Panc1 (cell line): ENCODE measurements at regions not wholly inside any gene's neighbourhood (a gene's known extent, or its start where the extent isn't known, plus 50 kb on each side); places are given as distances from the start of the nearest gene placed in this dataset.

Source experiments
- ATAC-seq: fragments of 200-7000 bp; cut with Tn5 transposase; 2 replicates; pipeline ENCODE4 v1.9.1; 2020; ENCODE audit warnings: mild to moderate bottlenecking, moderate library complexity
- BruUV-seq: library from RNA; stranded (reverse); fragments of 400-500 nt; replicated peaks from 2 replicates; lab custom pipeline; 2021; lab: Mats Ljungman, UMichigan
- CTCF ChIA-PET: fragments of 300-600 bp; sonication (Branson Sonifier 250); formaldehyde crosslinking; loops from one replicate; lab custom pipeline; 2022; ENCODE audit warnings: antibody characterized with exemption; lab: Charles Lee
- POLR2A ChIA-PET: fragments of 300-600 bp; sonication (Branson Sonifier 250); formaldehyde crosslinking; loops from one replicate; lab custom pipeline; 2022; ENCODE audit warnings: antibody characterized with exemption; lab: Charles Lee
- DNase-seq: peaks from one replicate; pipeline ENCODE4 v3.0.0-alpha.2; 2010; ENCODE audit warnings: low read depth, low spot score
- H3K27ac ChIP-seq: 2 replicates; pipeline ENCODE4 v1.5.1; 2011; ENCODE audit warnings: mild to moderate bottlenecking, low read length, inconsistent platforms
- H3K27me3 ChIP-seq: fragments of 200-500 bp; sonication (Bioruptor generic); 2 replicates; pipeline ENCODE4 v1.6.0; 2014; ENCODE audit warnings: low read length, inconsistent platforms; ENCODE audit not compliant: control insufficient read depth, insufficient read depth
- H3K36me3 ChIP-seq: fragments of 200-500 bp; sonication (Bioruptor generic); 2 replicates; pipeline ENCODE4 v1.5.1; 2014; ENCODE audit warnings: inconsistent platforms, mild to moderate bottlenecking, low read length, moderate library complexity; ENCODE audit not compliant: control insufficient read depth, insufficient read depth
- H3K4me1 ChIP-seq: 2 replicates; pipeline ENCODE4 v1.5.1; 2011; ENCODE audit warnings: inconsistent platforms, mild to moderate bottlenecking, low read length, moderate library complexity; ENCODE audit not compliant: control insufficient read depth, insufficient read depth
- H3K4me3 ChIP-seq, 2 experiments: 2 replicates each; pipeline ENCODE4 v1.5.1; 2011 to 2012; ENCODE audit warnings: low read depth in 2 of 2, low read length in 2 of 2, mild to moderate bottlenecking in 2 of 2, inconsistent platforms in 1 of 2, moderate library complexity in 1 of 2
- H3K9me3 ChIP-seq: fragments of 200-500 bp; sonication (Bioruptor generic); 2 replicates; pipeline ENCODE4 v1.5.1; 2014; ENCODE audit warnings: low read depth, mild to moderate bottlenecking, inconsistent platforms, low read length, moderate library complexity; ENCODE audit not compliant: control insufficient read depth, insufficient read depth
- POLR2AphosphoS5 ChIP-seq: IDR thresholded peaks from 2 replicates; pipeline ENCODE4 v1.6.1; 2012; ENCODE audit warnings: mild to moderate bottlenecking, low read depth, low read length, moderate library complexity
- SIN3A ChIP-seq: IDR thresholded peaks from 2 replicates; pipeline ENCODE4 v1.6.1; 2012; ENCODE audit warnings: low read depth, mild to moderate bottlenecking, low read length, moderate library complexity, borderline replicate concordance; ENCODE audit not compliant: insufficient read depth
- TCF7L2 ChIP-seq: IDR thresholded peaks from 2 replicates; pipeline ENCODE4 v1.6.1; 2011; ENCODE audit warnings: mild to moderate bottlenecking, low read depth, low read length, inconsistent platforms
- in situ Hi-C: cut with HindIII; loops from 2 replicates; pipeline ENCODE4 v1.10.0; 2016; ENCODE audit warnings: low sequenced_read_pairs, low pct_unique_long_range_greater_than_20kb
- intact Hi-C: fragments of 100-400 bp; cut with micrococcal nuclease; formaldehyde crosslinking; loops from one replicate; pipeline ENCODE4 v1.10.0; 2022; ENCODE audit not compliant: unreplicated experiment
- TF ChIP-seq, protein P1 (sequence below), 2 experiments: IDR thresholded peaks; 2 replicates each; pipeline ENCODE4 v1.6.1; 2011 to 2012; ENCODE audit warnings: low read depth in 2 of 2, control low read depth in 1 of 2, low read length in 1 of 2, mild to moderate bottlenecking in 1 of 2, moderate library complexity in 1 of 2; ENCODE audit not compliant: insufficient read depth in 1 of 2
- TF ChIP-seq, protein P2 (sequence below): fragments of 450-650 bp; IDR thresholded peaks from 2 replicates; pipeline ENCODE4 v1.5.1; 2017; ENCODE audit warnings: mild to moderate bottlenecking

DNA sequence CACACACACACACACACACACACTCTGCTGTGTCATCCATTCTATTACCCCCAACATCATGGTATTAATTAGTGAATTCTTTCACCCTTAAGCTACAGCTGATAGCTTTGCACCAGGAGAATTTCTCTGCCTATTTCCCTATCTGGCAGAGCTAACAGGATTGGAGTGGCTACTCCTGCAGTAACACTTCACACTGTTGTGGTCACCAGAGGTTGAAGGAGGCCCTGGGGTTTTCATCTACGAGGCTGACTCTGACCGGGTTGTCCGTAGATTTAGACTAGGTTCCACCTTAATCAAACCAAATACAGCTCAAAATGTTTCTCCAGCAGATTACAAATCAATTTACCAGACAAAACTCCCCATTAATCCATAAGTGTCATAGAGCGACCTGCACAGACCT is 69.2 kb upstream of the RIPOR2 start:
- no TSS peak for BruUV-seq
- in situ Hi-C loops, result no loop called here
- H3K9me3 ChIP-seq, result no peaks in the 10 kb centered on the region
- DNase-seq (no peak), ATAC-seq (no peak)
- H3K36me3 ChIP-seq, result no peaks in the 10 kb centered on the region
- H3K27me3 ChIP-seq, result peaks cover 4% of the 10 kb centered on the region; the same call in 1 of the 2 replicates
- no peak overlapping the region for H3K4me3 ChIP-seq
- CTCF ChIA-PET, result no interaction called here
- no peak overlapping the region for H3K27ac ChIP-seq
- intact Hi-C loops, result no loop called here
- POLR2A ChIA-PET, result interaction anchor here (0.6 kb wide), 1 partner anchor 268 kb away, joined by 7 read pairs; no protein-coding TSS in a partner anchor
- TF ChIP-seq, protein P1, sequence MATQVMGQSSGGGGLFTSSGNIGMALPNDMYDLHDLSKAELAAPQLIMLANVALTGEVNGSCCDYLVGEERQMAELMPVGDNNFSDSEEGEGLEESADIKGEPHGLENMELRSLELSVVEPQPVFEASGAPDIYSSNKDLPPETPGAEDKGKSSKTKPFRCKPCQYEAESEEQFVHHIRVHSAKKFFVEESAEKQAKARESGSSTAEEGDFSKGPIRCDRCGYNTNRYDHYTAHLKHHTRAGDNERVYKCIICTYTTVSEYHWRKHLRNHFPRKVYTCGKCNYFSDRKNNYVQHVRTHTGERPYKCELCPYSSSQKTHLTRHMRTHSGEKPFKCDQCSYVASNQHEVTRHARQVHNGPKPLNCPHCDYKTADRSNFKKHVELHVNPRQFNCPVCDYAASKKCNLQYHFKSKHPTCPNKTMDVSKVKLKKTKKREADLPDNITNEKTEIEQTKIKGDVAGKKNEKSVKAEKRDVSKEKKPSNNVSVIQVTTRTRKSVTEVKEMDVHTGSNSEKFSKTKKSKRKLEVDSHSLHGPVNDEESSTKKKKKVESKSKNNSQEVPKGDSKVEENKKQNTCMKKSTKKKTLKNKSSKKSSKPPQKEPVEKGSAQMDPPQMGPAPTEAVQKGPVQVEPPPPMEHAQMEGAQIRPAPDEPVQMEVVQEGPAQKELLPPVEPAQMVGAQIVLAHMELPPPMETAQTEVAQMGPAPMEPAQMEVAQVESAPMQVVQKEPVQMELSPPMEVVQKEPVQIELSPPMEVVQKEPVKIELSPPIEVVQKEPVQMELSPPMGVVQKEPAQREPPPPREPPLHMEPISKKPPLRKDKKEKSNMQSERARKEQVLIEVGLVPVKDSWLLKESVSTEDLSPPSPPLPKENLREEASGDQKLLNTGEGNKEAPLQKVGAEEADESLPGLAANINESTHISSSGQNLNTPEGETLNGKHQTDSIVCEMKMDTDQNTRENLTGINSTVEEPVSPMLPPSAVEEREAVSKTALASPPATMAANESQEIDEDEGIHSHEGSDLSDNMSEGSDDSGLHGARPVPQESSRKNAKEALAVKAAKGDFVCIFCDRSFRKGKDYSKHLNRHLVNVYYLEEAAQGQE (IDR thresholded peaks at IDR 0.05; ENCODE audit: insufficient read depth in 1 of 2, low read depth in 2 of 2, low read length in 1 of 2), result no peak
- TF ChIP-seq POLR2AphosphoS5 (no peak), TCF7L2 (no peak), SIN3A (no peak)
- TF ChIP-seq, protein P2, sequence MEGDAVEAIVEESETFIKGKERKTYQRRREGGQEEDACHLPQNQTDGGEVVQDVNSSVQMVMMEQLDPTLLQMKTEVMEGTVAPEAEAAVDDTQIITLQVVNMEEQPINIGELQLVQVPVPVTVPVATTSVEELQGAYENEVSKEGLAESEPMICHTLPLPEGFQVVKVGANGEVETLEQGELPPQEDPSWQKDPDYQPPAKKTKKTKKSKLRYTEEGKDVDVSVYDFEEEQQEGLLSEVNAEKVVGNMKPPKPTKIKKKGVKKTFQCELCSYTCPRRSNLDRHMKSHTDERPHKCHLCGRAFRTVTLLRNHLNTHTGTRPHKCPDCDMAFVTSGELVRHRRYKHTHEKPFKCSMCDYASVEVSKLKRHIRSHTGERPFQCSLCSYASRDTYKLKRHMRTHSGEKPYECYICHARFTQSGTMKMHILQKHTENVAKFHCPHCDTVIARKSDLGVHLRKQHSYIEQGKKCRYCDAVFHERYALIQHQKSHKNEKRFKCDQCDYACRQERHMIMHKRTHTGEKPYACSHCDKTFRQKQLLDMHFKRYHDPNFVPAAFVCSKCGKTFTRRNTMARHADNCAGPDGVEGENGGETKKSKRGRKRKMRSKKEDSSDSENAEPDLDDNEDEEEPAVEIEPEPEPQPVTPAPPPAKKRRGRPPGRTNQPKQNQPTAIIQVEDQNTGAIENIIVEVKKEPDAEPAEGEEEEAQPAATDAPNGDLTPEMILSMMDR, result no peak
- H3K4me1 ChIP-seq, result no peaks in the 10 kb centered on the region

DNA sequence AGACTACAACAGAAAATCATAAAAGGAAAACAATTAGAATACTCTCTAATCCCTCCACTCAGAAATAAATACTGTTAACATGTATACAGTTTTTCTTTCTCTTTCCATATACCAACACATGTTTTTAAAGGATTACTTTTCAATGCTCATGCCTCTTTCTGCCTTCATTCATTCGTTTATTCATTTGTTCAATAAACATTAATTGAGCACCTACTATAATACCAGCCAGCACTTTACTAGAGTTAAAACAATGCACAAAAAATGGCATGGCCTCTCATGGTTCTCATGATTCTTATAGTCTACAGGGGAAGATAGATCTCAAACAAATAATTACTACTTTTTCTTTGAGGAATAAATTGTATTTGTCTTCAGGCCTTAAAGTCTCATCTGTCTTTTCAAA is 70.3 kb upstream of the RIPOR2 start:
- CTCF ChIA-PET, result no interaction called here
- TF ChIP-seq SIN3A (no peak), POLR2AphosphoS5 (no peak), TCF7L2 (no peak)
- TF ChIP-seq, protein P2, result no peak
- TF ChIP-seq, protein P1 (IDR thresholded peaks at IDR 0.05; ENCODE audit: insufficient read depth in 1 of 2, low read depth in 2 of 2, low read length in 1 of 2), result no peak
- Histone ChIP-seq H3K4me1 (no peaks in the 10 kb centered on the region), H3K36me3 (no peaks in the 10 kb centered on the region), H3K27ac (no peak overlapping the region), H3K9me3 (no peaks in the 10 kb centered on the region), H3K27me3 (peaks cover 4% of the 10 kb centered on the region; the same call in 1 of the 2 replicates), H3K4me3 (no peak overlapping the region)
- BruUV-seq, result no TSS peak
- intact Hi-C loops, result no loop called here
- POLR2A ChIA-PET, result no interaction called here
- ATAC-seq (no peak), DNase-seq (no peak)
- in situ Hi-C loops, result no loop called here
